ENCODE measurements at regions not wholly inside any gene's neighbourhood (a gene's known extent, or its start where the extent isn't known, plus 50 kb on each side); places are given as distances from the start of the nearest gene placed in this dataset.
"Not testable (repeated sequence)": the region's sequence is repeated elsewhere in the genome, so short reads cannot be mapped to it uniquely, and the experiment has no call there.

GRCh38 chr21:14886001-14886400 is 178.8 kb downstream of the NRIP1 start:
- no peak for DNase-seq
- no peak for TF ChIP-seq POLR2AphosphoS5 (IDR thresholded peaks at IDR 0.05)
- TF ChIP-seq EP300 (IDR thresholded peaks at IDR 0.05) = no peak
- no peak for TF ChIP-seq CTCF (IDR thresholded peaks at IDR 0.05)
- TF ChIP-seq POLR2A (IDR thresholded peaks at IDR 0.05) = no peak
- no peak overlapping the region for H3K4me3 ChIP-seq
- WGBS, 5 donors = 75 to 97% (median 92%) methylated on average over 1 of the region's 1 CpG
- peaks cover 0 to 7% (median 6%) of the 10 kb centered on the region in 4 donors for H3K4me1 ChIP-seq
- intact Hi-C loops (cut with DNase I; ENCODE audit: low total_unique reads) = no loop called here
- H3K9me3 ChIP-seq = no peaks in the 10 kb centered on the region
- H3K27me3 ChIP-seq = no peaks in the 10 kb centered on the region
- no peaks in the 10 kb centered on the region for H3K36me3 ChIP-seq
- H3K27ac ChIP-seq = no peak overlapping the region

- WGBS, 5 donors = 84 to 97% (median 90%) methylated on average over 1 of the region's 1 CpG
- no peak for DNase-seq
- Histone ChIP-seq H3K27me3 (no peaks in the 10 kb centered on the region), H3K27ac (no peak overlapping the region), H3K4me1 (peaks cover 0 to 12% (median 0%) of the 10 kb centered on the region in 4 donors), H3K9me3 (no peaks in the 10 kb centered on the region), H3K36me3 (no peaks in the 10 kb centered on the region), H3K4me3 (no peak overlapping the region)
- no peak for TF ChIP-seq EP300 (IDR thresholded peaks at IDR 0.05)
- TF ChIP-seq CTCF (IDR thresholded peaks at IDR 0.05) = no peak
- no peak for TF ChIP-seq POLR2A (IDR thresholded peaks at IDR 0.05)
- TF ChIP-seq POLR2AphosphoS5 (IDR thresholded peaks at IDR 0.05) = no peak
- intact Hi-C loops (cut with DNase I; ENCODE audit: low total_unique reads) = no loop called here
Measured at GRCh38 chr21:14883351-14883750, 181.4 kb downstream of the NRIP1 start.

GRCh38 chr21:14882545-14882944 is 182.3 kb downstream of the NRIP1 start:
- WGBS, 5 donors = 90 to 92% (median 92%) methylated on average over 5 of the region's 5 CpGs

GRCh38 chr21:14881863-14882499 is 182.8 kb downstream of the NRIP1 start:
- H3K27ac ChIP-seq = no peak overlapping the region
- H3K4me1 ChIP-seq = peaks cover 0 to 26% (median 10%) of the 10 kb centered on the region in 4 donors
- no peaks in the 10 kb centered on the region for H3K36me3 ChIP-seq
- H3K4me3 ChIP-seq = no peak overlapping the region
- no peak for DNase-seq
- H3K27me3 ChIP-seq = no peaks in the 10 kb centered on the region
- intact Hi-C loops (cut with DNase I; ENCODE audit: low total_unique reads) = no loop called here
- H3K9me3 ChIP-seq = no peaks in the 10 kb centered on the region
- 93 to 97% (median 96%) methylated on average over 2 of the region's 2 CpGs for WGBS, 5 donors
- TF ChIP-seq CTCF (IDR thresholded peaks at IDR 0.05) (no peak), EP300 (IDR thresholded peaks at IDR 0.05) (no peak), POLR2A (IDR thresholded peaks at IDR 0.05) (no peak), POLR2AphosphoS5 (IDR thresholded peaks at IDR 0.05) (no peak)

More at GRCh38 chr21:14882545-14882944, 182.3 kb downstream of the NRIP1 start:
- intact Hi-C loops (cut with DNase I; ENCODE audit: low total_unique reads); H3K9me3 ChIP-seq; H3K36me3 ChIP-seq; H3K4me3 ChIP-seq; DNase-seq; H3K27me3 ChIP-seq; H3K27ac ChIP-seq: not testable (repeated sequence)
- H3K4me1 ChIP-seq = peaks cover 0 to 20% (median 6%) of the 10 kb centered on the region in 4 donors

- TF ChIP-seq CTCF (IDR thresholded peaks at IDR 0.05) (no peak), EP300 (IDR thresholded peaks at IDR 0.05) (no peak), POLR2A (IDR thresholded peaks at IDR 0.05) (no peak), POLR2AphosphoS5 (IDR thresholded peaks at IDR 0.05) (no peak)
- no peaks in the 10 kb centered on the region for H3K9me3 ChIP-seq
- H3K36me3 ChIP-seq = no peaks in the 10 kb centered on the region
- no peaks in the 10 kb centered on the region for H3K27me3 ChIP-seq
- peaks cover 0 to 33% (median 12%) of the 10 kb centered on the region in 4 donors for H3K4me1 ChIP-seq
- H3K4me3 ChIP-seq = no peak overlapping the region
- H3K27ac ChIP-seq = no peak overlapping the region
- 76 to 84% (median 79%) methylated on average over 2 of the region's 2 CpGs for WGBS, 5 donors
- DNase-seq = no peak
- intact Hi-C loops (cut with DNase I; ENCODE audit: low total_unique reads) = no loop called here
Measured at GRCh38 chr21:14880922-14881321, 183.9 kb downstream of the NRIP1 start.
